ENCODE measurements at regions not wholly inside any gene's neighbourhood (a gene's known extent, or its start where the extent isn't known, plus 50 kb on each side); places are given as distances from the start of the nearest gene placed in this dataset.

- no peak for DNase-seq (ENCODE audit: low read depth, low spot score)
Measured at GRCh38 chr3:26358405-26358804, 264.2 kb upstream of the LRRC3B start.

GRCh38 chr3:26365706-26366105 lies 256.9 kb upstream of the LRRC3B start:
- no peak for DNase-seq (ENCODE audit: low read depth, low spot score)

- no peak for DNase-seq (ENCODE audit: low read depth, low spot score)
Measured at GRCh38 chr3:26368312-26368711, 254.3 kb upstream of the LRRC3B start.

GRCh38 chr3:26369133-26369532 lies 253.4 kb upstream of the LRRC3B start:
- DNase-seq (ENCODE audit: low read depth, low spot score), result no peak

GRCh38 chr3:26375843-26376530 lies 246.6 kb upstream of the LRRC3B start:
- no peak for DNase-seq (ENCODE audit: low read depth, low spot score)

- DNase-seq (ENCODE audit: low read depth, low spot score), result no peak
Measured at GRCh38 chr3:26381411-26381810, 241.2 kb upstream of the LRRC3B start.

- DNase-seq (ENCODE audit: low read depth, low spot score), result no peak
Measured at GRCh38 chr3:26406636-26407035, 215.9 kb upstream of the LRRC3B start.

- no peak for DNase-seq (ENCODE audit: low read depth, low spot score)
Measured at GRCh38 chr3:26418553-26418952, 204.0 kb upstream of the LRRC3B start.

- DNase-seq (ENCODE audit: low read depth, low spot score), result no peak
Measured at GRCh38 chr3:26422415-26422814, 200.2 kb upstream of the LRRC3B start.

GRCh38 chr3:26425076-26425475 lies 197.5 kb upstream of the LRRC3B start:
- DNase-seq (ENCODE audit: low read depth, low spot score), result no peak

GRCh38 chr3:26428992-26429391 lies 193.6 kb upstream of the LRRC3B start:
- no peak for DNase-seq (ENCODE audit: low read depth, low spot score)

GRCh38 chr3:26437678-26438077 lies 184.9 kb upstream of the LRRC3B start:
- no peak for DNase-seq (ENCODE audit: low read depth, low spot score)

GRCh38 chr3:26438325-26438940 lies 184.1 kb upstream of the LRRC3B start:
- DNase-seq (ENCODE audit: low read depth, low spot score), result no peak

GRCh38 chr3:26438981-26439884 lies 183.3 kb upstream of the LRRC3B start:
- DNase-seq (ENCODE audit: low read depth, low spot score), result no peak

- DNase-seq (ENCODE audit: low read depth, low spot score), result no peak
Measured at GRCh38 chr3:26449996-26450395, 172.6 kb upstream of the LRRC3B start.

- no peak for DNase-seq (ENCODE audit: low read depth, low spot score)
Measured at GRCh38 chr3:26452363-26452762, 170.2 kb upstream of the LRRC3B start.

- no peak for DNase-seq (ENCODE audit: low read depth, low spot score)
Measured at GRCh38 chr3:26460985-26461384, 161.6 kb upstream of the LRRC3B start.

- DNase-seq (ENCODE audit: low read depth, low spot score), result no peak
Measured at GRCh38 chr3:26472345-26472744, 150.2 kb upstream of the LRRC3B start.

GRCh38 chr3:26474706-26475105 lies 147.9 kb upstream of the LRRC3B start:
- no peak for DNase-seq (ENCODE audit: low read depth, low spot score)

GRCh38 chr3:26480377-26480776 lies 142.2 kb upstream of the LRRC3B start:
- DNase-seq (ENCODE audit: low read depth, low spot score), result no peak

- DNase-seq (ENCODE audit: low read depth, low spot score), result no peak
Measured at GRCh38 chr3:26484140-26484539, 138.4 kb upstream of the LRRC3B start.

GRCh38 chr3:26498271-26498670 lies 124.3 kb upstream of the LRRC3B start:
- no peak for DNase-seq (ENCODE audit: low read depth, low spot score)

- no peak for DNase-seq (ENCODE audit: low read depth, low spot score)
Measured at GRCh38 chr3:26505399-26505798, 117.2 kb upstream of the LRRC3B start.
